Epidermal melanocyte (primary cell): ENCODE measurements at regions not wholly inside any gene's neighbourhood (a gene's known extent, or its start where the extent isn't known, plus 50 kb on each side); places are given as distances from the start of the nearest gene placed in this dataset.

ENCODE experiments used
- DNase-seq: peaks from one replicate; pipeline ENCODE4 v3.0.0; 2011; ENCODE audit warnings: low spot score; ENCODE audit not compliant: insufficient read length

GRCh38 chr6:43909474-43910148 lies 139.6 kb downstream of the VEGFA start:
- no peak for DNase-seq

GRCh38 chr6:43907789-43908472 lies 137.9 kb downstream of the VEGFA start:
- DNase-seq, result no peak

DNA sequence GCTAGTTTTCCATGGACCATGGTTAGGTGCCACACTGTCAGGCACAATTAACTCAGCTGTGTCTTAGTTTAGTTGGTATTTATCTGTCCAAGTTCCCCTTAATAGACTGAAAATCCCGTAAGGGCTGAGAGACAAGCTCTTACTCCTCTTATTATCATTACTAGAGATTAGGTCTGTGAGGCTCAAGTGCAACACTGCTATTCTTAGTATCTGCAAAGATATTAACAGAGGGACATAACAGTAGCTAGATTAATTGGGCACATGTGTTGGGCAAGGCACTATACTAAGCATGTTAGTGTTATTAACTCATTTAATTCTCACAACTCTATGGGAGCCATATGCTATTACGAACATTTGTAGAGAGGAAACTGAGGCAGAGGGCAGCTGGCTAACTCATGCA lies 137.3 kb downstream of the VEGFA start:
- DNase-seq, result no peak

- no peak for DNase-seq
These were observed 134.5 kb downstream of the VEGFA start for GRCh38 chr6:43904311-43905123.

DNA sequence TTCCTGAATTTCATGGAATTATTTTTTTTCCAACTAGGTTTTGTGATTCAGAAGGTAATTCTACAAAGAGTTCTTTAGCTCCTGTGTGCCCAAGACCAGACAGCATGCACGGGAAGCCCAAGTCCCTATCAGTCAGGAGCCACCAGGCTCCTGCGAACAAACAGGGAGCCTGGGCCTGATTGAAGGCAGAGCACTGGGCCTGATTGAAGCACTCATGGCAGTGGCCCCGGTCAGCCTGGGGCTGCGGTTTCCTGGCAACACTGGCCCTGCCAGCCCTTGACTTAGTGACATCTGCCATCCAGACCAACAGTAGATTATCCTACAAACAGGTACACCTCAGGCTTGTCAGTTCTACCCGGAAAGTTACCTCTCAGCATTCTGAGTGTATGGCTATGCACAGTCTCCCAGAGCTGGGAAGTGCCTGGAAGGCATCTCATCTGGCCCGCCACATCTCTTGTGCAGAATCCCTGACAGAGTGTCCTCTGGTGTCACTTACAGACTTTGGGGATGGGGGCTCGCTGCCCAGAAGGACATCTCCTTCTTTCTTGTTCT lies 133.8 kb downstream of the VEGFA start:
- DNase-seq, result no peak

- no peak for DNase-seq
These were observed 131.8 kb downstream of the VEGFA start for GRCh38 chr6:43901733-43902230.

DNA sequence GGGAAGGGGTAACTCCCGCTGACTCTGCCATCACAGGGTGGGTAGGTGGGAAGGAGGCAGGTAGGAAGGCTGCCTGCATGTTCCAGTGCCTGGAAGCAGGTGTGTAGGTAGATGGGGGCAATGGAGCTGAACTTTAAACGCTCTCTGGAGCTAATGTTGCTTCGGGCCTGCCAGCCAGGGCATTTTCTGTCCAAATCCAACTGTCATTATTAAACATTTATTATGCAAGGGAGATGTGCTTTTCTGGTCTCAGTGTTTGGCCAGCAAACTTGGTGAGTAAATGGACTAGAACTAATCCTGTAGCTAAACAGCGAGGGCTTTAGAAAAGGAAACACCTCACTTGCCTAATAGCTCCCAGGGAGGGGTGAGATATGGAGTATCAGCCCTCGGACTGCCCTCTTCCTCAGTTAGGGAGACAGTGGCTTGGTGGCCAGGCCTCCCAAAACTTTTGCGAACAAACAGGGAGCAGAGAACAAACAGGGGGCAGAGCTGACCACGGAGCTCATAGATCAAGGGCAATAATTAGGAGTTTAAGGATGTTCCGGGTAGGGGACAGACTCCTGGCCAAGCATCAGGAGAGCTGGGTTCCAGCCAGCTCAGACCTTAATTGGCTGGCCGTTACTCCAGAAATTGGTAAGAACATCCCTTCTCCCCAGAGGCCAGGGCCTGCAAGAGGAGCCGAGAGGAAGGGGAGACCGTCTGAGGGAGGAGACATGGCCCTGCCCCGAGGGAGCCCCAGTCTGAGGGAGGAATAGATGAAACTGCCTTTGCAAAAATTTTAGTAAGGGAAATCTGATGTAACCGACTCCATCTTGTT lies 131.1 kb downstream of the VEGFA start:
- DNase-seq, result no peak

DNA sequence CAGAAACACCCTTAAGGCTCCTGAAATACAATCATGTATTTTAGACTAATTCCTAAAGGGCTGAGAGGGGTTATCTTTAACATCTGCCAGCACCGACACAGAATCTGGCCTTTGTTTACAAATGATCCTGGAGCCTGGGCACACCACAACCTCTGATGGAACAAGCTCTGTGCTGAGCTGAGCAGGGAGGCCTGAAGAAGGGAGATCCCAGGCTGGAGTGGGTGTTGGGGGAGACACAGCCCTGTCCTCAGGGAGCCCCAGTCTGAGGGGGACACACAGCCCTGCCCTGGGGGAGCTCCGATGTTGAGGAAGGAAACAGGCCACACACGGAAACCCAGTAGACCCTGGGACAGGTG lies 130.5 kb downstream of the VEGFA start:
- DNase-seq, result no peak

- no peak for DNase-seq
These were observed 129.8 kb downstream of the VEGFA start for GRCh38 chr6:43899830-43900229.

- DNase-seq, result no peak
These were observed 128.5 kb downstream of the VEGFA start for GRCh38 chr6:43898358-43899131.

- DNase-seq, result no peak
These were observed 127.7 kb downstream of the VEGFA start for GRCh38 chr6:43897571-43898302.

DNA sequence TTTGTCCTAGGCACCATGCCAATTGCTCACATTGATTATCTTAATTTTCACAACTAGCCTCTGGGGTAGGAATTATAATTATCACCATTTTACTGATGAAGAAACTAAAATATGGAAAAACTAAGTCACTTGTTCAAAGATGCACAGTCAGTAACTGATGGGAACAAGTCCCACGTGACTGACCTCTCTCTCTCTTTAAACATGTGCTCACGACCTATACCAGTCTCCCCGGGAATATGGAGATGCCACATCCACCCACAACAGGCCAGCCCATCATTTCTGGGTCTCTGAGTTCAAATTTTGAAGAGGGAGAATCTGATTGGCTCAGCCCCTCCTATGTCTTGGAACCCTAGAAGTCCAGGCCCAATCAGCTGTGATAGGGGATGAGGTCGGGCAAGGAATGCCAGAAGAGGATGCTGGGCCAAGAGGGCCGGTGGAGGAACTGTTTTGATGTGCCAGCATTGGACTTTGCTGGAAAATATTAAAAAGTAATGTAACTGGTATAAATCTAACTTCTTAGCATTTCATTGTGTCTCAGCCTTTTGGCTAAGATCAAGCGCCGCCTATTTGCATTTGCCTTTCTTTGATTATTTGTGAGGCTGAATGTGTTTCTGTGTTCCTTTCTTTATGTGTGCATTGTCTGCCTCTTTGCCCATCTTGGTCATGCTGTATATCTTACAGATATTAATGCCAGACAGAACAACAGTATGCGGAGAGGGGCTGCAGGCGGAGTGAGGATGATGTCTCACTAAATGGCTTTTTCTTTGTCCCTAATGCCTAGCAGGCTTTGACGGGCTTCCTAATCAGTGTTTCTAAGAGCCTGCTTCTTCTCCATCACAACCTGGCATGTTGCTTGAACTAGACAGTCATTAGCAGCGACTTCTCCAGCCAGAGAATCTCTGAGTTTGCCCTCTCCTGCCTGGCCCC lies 126.6 kb downstream of the VEGFA start:
- no peak for DNase-seq

GRCh38 chr6:43895656-43896328 lies 125.8 kb downstream of the VEGFA start:
- no peak for DNase-seq

GRCh38 chr6:43893073-43893472 lies 123.1 kb downstream of the VEGFA start:
- no peak for DNase-seq

DNA sequence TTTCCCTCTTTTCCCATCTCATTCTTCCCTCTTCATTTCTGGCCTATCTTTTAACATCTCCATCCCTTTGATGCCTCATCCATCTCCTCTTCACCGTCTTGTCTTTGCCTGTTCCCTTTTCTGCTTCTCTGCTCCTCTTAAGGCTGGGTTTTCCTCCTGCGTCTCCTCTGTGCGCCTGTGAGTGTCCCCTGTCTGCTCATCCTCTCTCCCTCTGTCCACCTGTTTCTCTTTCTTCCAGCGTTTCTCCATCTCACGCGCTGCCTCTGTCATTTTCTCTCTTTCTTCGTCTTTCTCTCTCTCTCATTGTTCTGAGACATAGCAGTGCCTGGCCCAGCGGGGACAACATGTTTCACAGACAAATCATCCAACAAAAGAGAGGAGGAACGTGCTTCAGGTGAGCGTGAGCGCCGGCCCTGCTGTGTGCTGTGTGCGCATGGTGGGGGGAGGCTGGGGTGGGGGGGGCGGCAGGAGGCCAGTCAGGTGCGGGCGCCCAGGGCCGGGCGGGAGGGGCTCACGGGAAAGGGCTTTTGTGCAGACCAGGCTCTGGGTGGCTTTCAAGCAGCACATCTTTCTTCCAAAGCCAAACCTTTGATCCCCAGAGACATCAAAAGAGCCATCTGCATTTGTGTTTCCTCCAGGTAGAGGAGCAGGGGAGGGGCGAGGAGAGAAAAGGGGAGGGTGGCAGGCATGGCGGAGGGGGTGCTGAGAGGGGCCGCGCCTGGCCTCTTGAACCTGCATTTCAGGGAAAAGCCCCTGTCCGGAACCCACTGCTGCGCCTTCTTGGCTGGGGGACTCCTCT lies 121.3 kb downstream of the VEGFA start:
- DNase-seq, result no peak

DNA sequence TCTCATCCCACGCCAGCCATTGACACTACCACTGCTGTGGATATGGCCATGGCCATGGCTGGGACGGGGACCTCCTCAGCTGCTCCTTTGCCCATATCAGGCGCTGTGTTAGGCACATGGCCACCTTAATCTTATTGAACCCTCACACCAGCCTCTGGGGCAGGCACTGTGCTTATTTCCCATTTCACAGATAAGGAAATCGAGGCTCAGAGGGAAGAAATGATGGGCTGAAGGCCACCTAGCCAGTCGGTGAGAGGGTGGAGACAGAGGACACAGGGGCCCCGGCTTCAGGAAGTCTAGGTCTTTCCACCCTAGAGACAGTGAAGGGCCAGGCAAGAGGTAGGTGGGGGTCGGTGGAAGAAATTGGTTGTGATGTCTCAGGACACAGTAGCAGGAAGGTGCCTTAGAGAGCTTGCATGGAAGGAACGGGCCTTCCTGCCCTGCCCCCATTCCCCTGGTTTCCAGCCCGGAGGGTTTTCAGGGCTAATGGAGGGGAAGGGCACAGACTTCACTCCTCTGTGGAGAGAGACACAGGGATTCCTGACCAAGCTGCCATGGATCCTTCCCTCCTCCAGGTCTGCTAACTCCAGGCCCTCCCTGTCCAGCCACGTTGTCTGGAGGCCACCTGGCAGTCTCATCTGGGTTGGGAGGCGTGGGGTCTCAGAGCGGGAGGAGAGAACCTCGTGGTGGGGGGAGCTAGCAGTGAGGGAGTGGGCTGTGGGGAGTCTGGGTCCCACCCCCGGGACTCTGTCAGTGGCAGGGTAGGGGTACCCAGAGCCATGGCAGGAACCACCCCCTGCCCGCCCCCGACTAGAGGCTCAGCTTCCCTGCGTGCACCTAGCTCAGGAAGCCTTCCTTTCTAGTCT lies 120.4 kb downstream of the VEGFA start:
- peak; percentile 5 for DNase-seq
